ENCODE measurements at regions not wholly inside any gene's neighbourhood (a gene's known extent, or its start where the extent isn't known, plus 50 kb on each side); places are given as distances from the start of the nearest gene placed in this dataset.
"Not testable (repeated sequence)": the region's sequence is repeated elsewhere in the genome, so short reads cannot be mapped to it uniquely, and the experiment has no call there.

DNA sequence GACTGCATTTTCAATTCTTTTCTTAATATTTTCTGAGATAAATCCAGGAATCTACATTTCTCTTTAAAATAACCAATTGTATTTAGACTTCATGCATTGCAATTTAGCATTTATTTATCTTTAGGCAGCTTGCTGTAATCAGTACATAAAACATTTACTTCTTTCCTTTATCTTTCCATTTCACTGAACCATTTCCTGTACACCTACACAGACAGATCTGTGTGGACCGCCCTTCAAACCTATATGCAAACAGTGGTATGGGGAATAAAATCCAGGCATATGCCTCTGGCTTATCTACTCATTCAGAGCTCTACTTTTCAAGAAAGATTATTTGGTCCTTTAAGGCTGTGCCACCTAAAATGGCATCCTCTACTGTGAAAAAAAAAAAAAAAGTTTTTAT lies 640.0 kb downstream of the MAT2B start:
- no peak for DNase-seq

- no peak for DNase-seq
Measured at GRCh38 chr5:164146223-164146622, 640.8 kb downstream of the MAT2B start.

DNA sequence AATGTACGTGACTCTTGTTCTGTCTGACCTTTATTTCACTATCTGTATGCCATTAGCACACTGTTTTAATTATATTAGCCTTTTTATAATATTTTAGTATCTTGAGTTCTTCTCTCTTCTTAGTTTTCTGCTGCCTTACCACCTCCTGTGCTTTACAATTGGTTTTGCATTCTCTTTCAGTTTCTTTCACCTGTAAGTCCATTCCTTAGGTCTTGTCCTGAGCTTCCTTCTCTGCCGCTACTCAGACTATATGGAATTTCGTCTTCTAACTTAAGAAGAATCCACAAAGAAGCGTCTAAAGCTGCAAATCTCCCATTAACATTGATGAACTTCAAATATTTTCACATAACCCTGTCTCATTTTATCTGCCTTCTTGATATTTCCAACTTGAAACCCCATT lies 642.9 kb downstream of the MAT2B start:
- no peak for DNase-seq

GRCh38 chr5:164152539-164152938 lies 647.1 kb downstream of the MAT2B start:
- DNase-seq, result not testable (repeated sequence)

DNA sequence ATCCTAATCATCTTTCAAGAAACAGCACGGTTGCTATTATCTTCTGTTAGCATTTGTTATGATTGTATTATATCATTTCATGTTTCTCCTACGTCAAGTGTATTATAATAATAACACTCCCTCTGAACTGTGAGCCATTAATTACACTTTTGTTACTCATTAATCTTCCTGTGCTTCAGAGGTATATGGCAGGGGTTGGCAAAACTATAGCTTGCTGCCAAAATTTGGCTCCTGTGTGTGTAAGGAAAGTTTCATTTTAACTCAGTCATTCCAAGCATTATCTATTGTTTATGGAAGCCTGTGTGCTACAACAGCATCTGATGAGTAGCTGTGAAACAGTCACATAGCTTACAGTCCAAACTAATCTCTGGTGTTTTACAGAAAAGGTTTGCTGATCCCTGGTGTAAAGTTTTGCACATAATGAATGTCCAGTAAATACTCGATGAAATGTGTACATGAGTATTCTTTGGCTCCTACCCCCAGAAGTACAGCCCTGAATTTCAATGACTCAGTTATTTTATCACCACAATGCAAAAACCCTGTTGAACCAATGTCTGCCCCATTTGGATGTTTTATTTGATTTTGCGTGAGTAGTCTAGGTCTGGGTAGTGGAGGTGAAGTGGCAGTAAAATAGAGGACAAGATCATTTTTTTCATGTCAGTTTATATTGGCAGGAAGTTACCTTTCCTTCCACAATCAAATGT lies 648.2 kb downstream of the MAT2B start:
- DNase-seq, result no peak

- DNase-seq, result no peak
Measured at GRCh38 chr5:164170814-164171213, 665.4 kb downstream of the MAT2B start.

DNA sequence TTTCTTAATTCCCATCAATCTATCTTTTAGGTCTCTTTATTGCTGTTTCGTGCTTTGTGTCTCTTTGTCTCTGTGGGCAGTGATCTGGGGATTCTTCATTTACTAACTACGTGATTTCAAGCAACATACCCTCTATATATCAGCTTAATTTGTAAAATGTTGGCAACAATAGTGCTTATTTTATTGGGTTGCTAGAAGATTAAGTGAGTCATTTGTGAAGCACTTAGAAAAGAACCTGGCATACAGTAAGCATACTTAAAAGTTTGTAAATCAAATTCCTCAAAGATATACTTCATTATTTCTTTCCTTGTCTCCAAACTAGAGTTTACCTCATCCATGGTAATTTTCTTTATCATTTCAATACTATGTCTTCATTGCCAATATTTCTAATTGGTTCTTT lies 669.7 kb downstream of the MAT2B start:
- no peak for DNase-seq

GRCh38 chr5:164179406-164179805 lies 674.0 kb downstream of the MAT2B start:
- no peak for DNase-seq

GRCh38 chr5:164181604-164182003 lies 676.2 kb downstream of the MAT2B start:
- no peak for DNase-seq

GRCh38 chr5:164184158-164184557 lies 678.7 kb downstream of the MAT2B start:
- DNase-seq, result no peak

GRCh38 chr5:164185000-164185399 lies 679.6 kb downstream of the MAT2B start:
- DNase-seq, result no peak

- DNase-seq, result no peak
Measured at GRCh38 chr5:164186550-164186949, 681.1 kb downstream of the MAT2B start.

DNA sequence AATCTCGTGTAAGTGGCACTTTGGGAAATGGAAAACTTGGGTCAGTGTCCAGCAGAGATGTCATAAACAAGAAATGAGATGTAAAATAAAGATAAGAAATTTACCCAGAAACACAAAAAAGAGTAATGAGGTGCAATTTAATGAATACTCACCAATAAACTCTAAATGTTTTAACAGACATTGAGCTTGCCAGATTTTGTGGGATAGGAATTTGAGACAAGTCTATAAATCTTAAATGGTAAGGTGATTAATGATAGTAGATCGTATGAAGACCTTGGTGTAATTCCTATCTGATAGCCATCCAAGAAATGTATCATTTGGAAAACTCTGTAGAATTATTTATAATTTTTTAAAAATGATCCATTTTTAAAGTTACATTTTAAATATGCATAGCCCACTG lies 682.4 kb downstream of the MAT2B start:
- DNase-seq, result no peak

- no peak for DNase-seq
Measured at GRCh38 chr5:164188733-164189148, 683.3 kb downstream of the MAT2B start.

DNA sequence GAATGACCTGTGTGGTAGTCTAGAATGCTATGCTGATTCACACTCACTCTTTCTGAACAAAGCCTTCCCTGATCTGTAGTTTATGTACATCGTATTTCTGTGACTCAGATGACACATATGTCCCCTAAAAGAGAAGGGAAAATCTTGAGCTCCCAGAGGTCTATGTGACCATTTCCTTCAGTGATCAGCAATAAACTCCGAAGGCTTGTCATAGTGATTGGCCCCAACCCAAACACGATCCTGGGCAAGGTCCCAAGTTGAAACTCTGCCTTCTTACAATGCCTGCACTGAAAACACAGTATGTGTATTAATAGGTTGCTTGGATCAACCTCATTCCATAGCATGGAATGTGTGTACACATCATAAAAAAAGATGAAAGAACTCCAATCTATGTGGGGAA lies 685.8 kb downstream of the MAT2B start:
- no peak for DNase-seq

DNA sequence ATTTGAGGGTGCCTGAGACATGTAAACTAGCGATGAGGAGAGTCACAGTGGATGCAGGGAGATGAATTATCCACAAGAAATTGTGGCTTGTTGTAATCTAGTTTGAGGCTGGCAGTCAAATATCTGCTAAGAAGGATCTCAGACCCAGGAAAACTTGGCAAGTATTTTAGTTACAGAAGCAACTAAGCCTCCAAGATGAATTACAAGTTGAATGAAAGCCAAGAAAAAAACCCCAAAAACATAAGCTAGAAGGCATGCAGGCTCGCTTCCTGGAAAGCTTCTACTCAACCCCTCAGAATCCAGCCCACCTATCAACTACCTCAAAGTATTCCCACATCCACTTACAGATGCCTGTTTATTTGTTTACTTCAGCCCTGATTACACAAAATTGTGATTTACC lies 696.9 kb downstream of the MAT2B start:
- no peak for DNase-seq

DNA sequence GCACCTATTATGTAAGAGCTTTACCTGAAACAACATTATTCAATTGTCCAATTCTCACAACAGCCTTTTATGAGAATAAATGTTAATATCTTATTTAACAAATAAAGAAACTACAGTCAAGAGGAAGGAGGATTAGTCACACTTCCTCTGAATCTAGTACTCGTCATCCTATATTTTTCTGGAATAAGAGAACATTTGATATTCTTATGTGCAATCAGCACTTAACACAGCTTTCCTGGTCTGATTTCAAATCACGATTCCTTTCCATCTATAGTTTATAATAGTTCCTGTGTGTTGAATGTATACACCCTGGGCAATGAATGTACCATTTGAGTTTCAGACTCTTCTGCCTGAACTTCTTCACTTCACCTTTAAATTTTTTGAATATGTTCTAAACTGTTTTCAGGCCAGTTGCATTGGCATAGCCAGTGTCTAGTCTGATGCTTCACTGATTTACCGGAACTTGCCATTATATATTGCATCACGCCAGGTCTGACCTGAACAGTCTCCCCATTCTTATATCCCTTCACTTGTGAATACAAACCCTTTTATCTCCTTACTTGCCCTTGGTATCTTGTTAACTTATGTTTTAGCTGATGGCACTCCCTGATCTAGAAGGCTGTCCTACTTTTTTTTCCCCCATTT lies 698.3 kb downstream of the MAT2B start:
- no peak for DNase-seq

GRCh38 chr5:164204338-164204946 lies 699.0 kb downstream of the MAT2B start:
- no peak for DNase-seq

DNA sequence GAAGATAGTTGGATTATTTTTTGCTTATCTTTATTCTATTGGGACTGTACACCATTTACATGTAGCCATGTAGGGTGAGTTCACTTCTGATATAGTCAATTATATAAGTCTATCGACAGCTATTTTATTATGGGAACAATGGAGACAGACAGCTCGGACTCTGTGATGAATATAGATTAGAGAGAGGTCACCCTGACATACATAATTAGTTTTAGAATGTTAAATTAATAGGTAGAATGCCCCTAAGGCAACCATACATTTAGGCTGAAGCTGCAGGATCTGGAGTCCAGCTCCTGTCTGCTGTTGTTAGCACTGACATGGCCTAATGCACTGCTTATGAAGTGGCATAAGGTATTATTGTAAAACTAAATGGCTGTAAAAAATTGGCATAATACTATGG lies 700.8 kb downstream of the MAT2B start:
- DNase-seq, result no peak

DNA sequence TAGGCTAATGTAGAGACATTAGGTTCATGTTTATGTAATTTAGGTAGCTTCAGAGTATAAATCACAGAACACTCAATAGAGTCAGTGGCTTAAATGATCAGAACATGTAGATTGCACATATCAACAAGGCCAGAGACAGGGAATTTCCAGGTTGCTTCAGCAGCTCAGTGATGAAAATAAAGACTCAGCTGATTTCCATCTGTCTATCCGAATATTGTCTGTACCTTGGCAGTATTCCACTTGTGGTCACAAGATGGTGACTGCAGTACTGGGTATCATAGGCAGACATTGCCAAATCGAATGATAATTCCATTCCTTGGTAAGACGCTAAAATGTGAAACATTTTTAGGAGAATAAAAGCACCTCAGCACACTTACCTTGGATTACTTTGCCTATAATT lies 702.2 kb downstream of the MAT2B start:
- no peak for DNase-seq

DNA sequence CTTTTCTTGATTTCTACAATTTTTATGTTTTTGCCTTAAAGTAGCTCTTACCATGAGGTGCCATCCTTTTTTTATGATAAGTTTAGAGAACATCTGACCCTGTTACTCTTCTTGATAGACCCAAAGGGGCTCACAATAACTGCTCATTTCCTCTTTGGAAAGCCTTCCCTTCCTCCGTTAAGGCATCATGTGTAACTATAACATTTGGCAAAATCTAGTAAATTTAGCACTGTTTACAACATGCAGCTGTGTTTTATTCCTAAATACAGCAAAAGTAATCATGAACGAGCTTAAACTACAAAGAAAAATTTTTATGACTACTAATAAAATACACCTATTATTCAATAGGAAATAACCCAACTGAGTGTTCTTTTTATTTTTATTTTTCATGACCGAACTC lies 705.1 kb downstream of the MAT2B start:
- no peak for DNase-seq

DNA sequence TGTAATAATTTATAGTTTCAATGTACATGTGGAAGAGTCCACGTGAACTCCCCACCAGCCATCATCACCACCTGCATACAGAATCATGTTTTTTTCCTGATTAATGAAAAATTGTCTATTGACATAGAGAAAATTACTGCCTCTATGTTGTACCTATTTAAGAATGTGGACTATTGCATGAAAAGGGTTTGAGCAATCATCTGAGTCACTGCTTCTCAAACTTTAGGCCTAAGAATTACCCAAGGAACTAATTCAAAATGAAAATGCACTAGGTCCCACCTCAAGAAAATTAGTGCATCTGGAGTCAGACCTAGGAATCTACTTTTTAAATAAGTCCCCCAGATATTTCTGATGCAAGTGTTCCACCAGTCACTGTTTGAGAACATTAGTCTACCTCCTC lies 709.3 kb downstream of the MAT2B start:
- DNase-seq, result no peak

GRCh38 chr5:164217464-164217863 lies 712.0 kb downstream of the MAT2B start:
- no peak for DNase-seq

DNA sequence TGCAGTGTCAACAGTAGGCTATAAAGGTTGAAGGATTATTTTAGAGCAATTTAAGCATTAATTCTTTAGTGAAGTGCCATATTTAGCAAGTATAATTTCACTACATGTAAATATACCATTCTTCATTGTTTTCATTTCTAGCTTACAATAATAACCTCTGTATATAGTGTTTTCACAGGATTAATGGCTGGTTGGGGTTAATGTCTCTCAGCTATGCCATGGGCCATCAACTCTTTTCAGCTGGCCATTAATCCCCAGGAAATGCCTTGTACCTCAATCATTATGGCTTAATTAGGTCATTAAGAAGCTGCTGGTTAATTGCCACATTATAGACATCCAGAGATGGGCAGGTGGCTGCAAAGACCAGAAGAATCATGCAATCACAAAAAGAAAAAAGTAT lies 715.1 kb downstream of the MAT2B start:
- DNase-seq, result no peak

DNA sequence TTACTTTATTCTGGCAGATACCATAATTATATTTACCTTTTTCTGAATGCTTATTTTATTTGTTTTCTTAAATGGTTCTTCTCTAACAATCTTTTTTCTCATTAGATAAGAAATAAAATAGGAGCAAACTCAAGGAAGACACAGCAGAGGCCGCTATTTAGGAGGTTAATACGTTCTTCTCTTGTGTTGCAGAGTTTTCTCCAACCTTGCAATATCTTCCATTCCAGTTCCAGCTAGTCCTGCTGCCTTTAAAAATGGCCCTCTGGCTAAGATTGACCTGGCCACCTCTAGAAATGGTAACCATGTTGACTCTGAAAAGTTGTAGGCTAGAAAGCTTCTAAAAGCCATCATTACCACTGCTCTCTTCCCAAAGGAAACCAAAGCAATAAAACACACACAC lies 718.8 kb downstream of the MAT2B start:
- DNase-seq, result no peak

All from activated CD4-positive, alpha-beta T cell treated with anti-CD3 and anti-CD28 coated beads, Interleukin-10, Interleukin-2, amounts not matched to agents 100 ng/mL and 50 ng/mL, durations not matched to agents 16 hours and 8 hours (primary cell).